Spinal cord (tissue), 9 donors: ENCODE measurements at regions not wholly inside any gene's neighbourhood (a gene's known extent, or its start where the extent isn't known, plus 50 kb on each side); places are given as distances from the start of the nearest gene placed in this dataset.

Experiments used
- DNase-seq, 6 donors: peaks; one replicate each; pipeline versions ENCODE4 v3.0.0 to v3.0.0-alpha.2; 2013 to 2015; ENCODE audit warnings: low spot score in 6 of 6, low read depth in 4 of 6
- H3K27ac ChIP-seq: one replicate; pipeline ENCODE4 v1.5.1; 2013; ENCODE audit warnings: low read depth, low read length, control low read depth
- H3K27me3 ChIP-seq: one replicate; pipeline ENCODE4 v1.6.1; 2013; ENCODE audit warnings: low read length; ENCODE audit not compliant: control insufficient read depth, insufficient read depth
- H3K36me3 ChIP-seq: one replicate; pipeline ENCODE4 v1.6.1; 2013; ENCODE audit warnings: low read length; ENCODE audit not compliant: control insufficient read depth, insufficient read depth
- H3K4me1 ChIP-seq: one replicate; pipeline ENCODE4 v1.6.1; 2013; ENCODE audit warnings: low read length; ENCODE audit not compliant: control insufficient read depth, insufficient read depth
- H3K4me3 ChIP-seq: one replicate; pipeline ENCODE4 v1.5.1; 2013; ENCODE audit warnings: low read depth, low read length, control low read depth
- H3K9me3 ChIP-seq: one replicate; pipeline ENCODE4 v1.6.1; 2013; ENCODE audit warnings: low read length; ENCODE audit not compliant: control insufficient read depth, insufficient read depth
- WGBS: methylation state at CpG from one replicate; pipeline ENCODE4 v1.1.5; 2013; ENCODE audit warnings: missing lambda C conversion rate; ENCODE audit not compliant: insufficient coverage; 5-methylcytosine and 5-hydroxymethylcytosine counted together
- donor health status: healthy.

- no peak overlapping the region for H3K4me3 ChIP-seq
- H3K27ac ChIP-seq: peak overlapping the region; percentile 87
- peaks cover 3% of the 10 kb centered on the region for H3K9me3 ChIP-seq
- peaks cover 13% of the 10 kb centered on the region for H3K4me1 ChIP-seq
- 61% methylated on average over 4 of the region's 9 CpGs for WGBS
- no peaks in the 10 kb centered on the region for H3K36me3 ChIP-seq
- no peaks in the 10 kb centered on the region for H3K27me3 ChIP-seq
- DNase-seq: no peak
Measured at GRCh38 chr9:673264-673965, 168.1 kb upstream of the DMRT1 start.

- H3K27ac ChIP-seq: peak overlapping the region; percentile 87
- H3K27me3 ChIP-seq: no peaks in the 10 kb centered on the region
- peaks cover 13% of the 10 kb centered on the region for H3K4me1 ChIP-seq
- H3K36me3 ChIP-seq: no peaks in the 10 kb centered on the region
- no peak overlapping the region for H3K4me3 ChIP-seq
- peak in 2 of 6 donors; percentile 60 to 72 for DNase-seq
- no CpG with 5 or more reads among the region's 3 CpGs for WGBS
- peaks cover 3% of the 10 kb centered on the region for H3K9me3 ChIP-seq
Measured at GRCh38 chr9:673966-674526, 167.5 kb upstream of the DMRT1 start.

DNA sequence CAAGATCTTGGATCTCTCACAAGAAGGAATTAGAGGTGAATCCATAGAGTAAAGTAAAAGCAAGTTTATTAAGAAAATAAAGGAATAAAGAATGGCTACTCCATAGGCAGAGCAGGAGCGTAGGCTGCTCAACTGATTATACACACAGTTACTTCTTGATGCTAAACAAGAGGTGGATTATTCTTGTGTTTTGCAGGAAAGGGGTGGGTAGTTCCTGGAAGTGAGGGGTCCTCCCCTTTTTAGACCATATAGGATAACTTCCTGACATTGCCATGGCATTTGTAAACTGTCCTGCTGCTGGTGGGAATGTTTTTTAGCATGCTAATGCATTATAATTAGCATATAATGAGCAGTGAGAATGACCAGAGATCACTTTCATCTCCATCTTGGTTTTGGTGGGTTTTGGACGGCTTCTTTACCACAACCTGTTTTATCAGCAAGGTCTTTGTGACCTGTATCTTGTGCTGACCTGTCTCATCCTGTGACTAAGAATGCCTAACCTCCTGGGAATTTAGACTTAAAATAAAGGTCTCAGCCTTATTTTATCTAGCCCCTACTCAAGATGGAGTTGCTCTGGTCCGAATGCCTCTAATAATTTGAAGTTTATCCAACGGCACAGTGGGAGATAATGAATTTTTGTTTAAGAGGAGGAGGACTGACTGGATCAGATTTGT, 165.7 kb upstream of the DMRT1 start:
- Histone ChIP-seq H3K4me3 (no peak overlapping the region), H3K27me3 (no peaks in the 10 kb centered on the region), H3K36me3 (no peaks in the 10 kb centered on the region), H3K4me1 (peaks cover 13% of the 10 kb centered on the region), H3K9me3 (no peaks in the 10 kb centered on the region), H3K27ac (no peak overlapping the region)
- DNase-seq: no peak
- 67% methylated on average over 1 of the region's 4 CpGs for WGBS

DNA sequence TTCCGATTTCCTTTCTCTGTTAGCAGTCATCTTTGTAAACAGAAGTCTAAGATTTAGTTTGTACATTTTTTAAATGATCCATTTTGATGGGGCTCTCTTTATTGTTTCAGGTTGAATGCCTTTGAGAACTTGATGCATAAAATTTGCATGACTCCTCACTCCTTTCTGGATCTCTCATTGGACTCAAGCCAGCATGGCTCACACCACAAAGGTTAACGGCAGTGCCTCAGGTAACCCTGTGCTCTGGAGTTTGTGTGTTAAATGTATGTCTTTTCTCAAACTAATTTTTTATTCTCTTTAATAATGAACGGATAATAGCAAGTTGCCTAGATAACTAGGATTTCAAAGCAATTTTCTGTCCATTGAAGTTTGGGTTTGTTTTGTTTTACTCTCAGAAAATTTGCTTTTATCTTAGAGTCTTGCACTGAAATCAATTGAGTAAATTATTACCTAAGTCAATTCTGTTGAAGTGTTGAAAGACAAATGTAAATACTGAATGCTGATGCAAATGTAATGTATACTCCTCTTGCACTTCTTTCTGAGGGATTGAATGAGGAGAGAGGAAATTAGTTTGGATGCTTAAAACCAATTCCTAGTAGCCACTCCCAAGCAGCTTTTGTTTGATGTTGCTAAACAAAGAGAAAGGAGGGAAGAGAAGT, 164.6 kb upstream of the DMRT1 start:
- no CpG with 5 or more reads among the region's 3 CpGs for WGBS
- H3K4me1 ChIP-seq: peaks cover 10% of the 10 kb centered on the region
- no peak for DNase-seq
- H3K36me3 ChIP-seq: no peaks in the 10 kb centered on the region
- H3K4me3 ChIP-seq: no peak overlapping the region
- H3K27ac ChIP-seq: peak overlapping the region; percentile 49
- no peaks in the 10 kb centered on the region for H3K9me3 ChIP-seq
- no peaks in the 10 kb centered on the region for H3K27me3 ChIP-seq

GRCh38 chr9:677461-678097, 163.9 kb upstream of the DMRT1 start:
- peak overlapping the region; percentile 49 for H3K27ac ChIP-seq
- H3K4me1 ChIP-seq: peaks cover 9% of the 10 kb centered on the region
- 57% methylated on average over 5 of the region's 11 CpGs for WGBS

GRCh38 chr9:678897-679296, 162.6 kb upstream of the DMRT1 start:
- no peaks in the 10 kb centered on the region for H3K27me3 ChIP-seq
- no peaks in the 10 kb centered on the region for H3K36me3 ChIP-seq
- WGBS: no CpG with 5 or more reads among the region's 1 CpG
- peaks cover 9% of the 10 kb centered on the region for H3K4me1 ChIP-seq
- no peak overlapping the region for H3K4me3 ChIP-seq
- no peak for DNase-seq
- H3K27ac ChIP-seq: no peak overlapping the region
- no peaks in the 10 kb centered on the region for H3K9me3 ChIP-seq

More at GRCh38 chr9:677461-678097, 163.9 kb upstream of the DMRT1 start:
- Histone ChIP-seq H3K9me3 (no peaks in the 10 kb centered on the region), H3K27me3 (no peaks in the 10 kb centered on the region), H3K4me3 (no peak overlapping the region), H3K36me3 (no peaks in the 10 kb centered on the region)
- DNase-seq: peak in 1 of 6 donors; percentile 53

DNA sequence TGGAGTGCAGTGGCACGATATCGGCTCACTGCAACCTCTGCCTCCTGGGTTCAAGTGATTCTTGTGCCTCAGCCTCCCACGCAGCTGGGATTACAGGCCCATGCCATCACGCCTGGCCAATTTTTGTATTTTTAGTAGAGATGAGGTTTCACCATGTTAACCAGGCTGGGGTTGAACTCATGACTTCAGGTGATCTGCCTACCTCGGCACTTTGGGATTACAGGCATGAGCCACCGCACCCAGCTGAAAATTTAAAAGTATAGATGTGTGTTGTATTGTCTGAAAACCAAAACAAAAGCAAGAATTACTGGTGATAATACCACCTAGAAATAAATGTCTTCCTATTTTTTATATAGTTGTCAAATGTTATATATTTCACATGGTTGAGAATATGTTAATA, 162.0 kb upstream of the DMRT1 start:
- 98% methylated on average over 4 of the region's 6 CpGs for WGBS
- no peaks in the 10 kb centered on the region for H3K27me3 ChIP-seq
- H3K4me1 ChIP-seq: peaks cover 8% of the 10 kb centered on the region
- no peaks in the 10 kb centered on the region for H3K36me3 ChIP-seq
- no peak overlapping the region for H3K4me3 ChIP-seq
- H3K9me3 ChIP-seq: no peaks in the 10 kb centered on the region
- no peak for DNase-seq
- H3K27ac ChIP-seq: no peak overlapping the region

GRCh38 chr9:680106-680505, 161.4 kb upstream of the DMRT1 start:
- no peak overlapping the region for H3K27ac ChIP-seq
- no peaks in the 10 kb centered on the region for H3K27me3 ChIP-seq
- H3K4me1 ChIP-seq: peaks cover 5% of the 10 kb centered on the region
- WGBS: 38% methylated on average over 1 of the region's 5 CpGs
- H3K9me3 ChIP-seq: no peaks in the 10 kb centered on the region
- no peaks in the 10 kb centered on the region for H3K36me3 ChIP-seq
- no peak for DNase-seq
- no peak overlapping the region for H3K4me3 ChIP-seq

GRCh38 chr9:682633-683508, 158.6 kb upstream of the DMRT1 start:
- no peaks in the 10 kb centered on the region for H3K9me3 ChIP-seq
- no peak for DNase-seq
- peaks cover 11% of the 10 kb centered on the region for H3K4me1 ChIP-seq
- no peaks in the 10 kb centered on the region for H3K27me3 ChIP-seq
- 70% methylated on average over 11 of the region's 12 CpGs for WGBS
- H3K27ac ChIP-seq: peak overlapping the region; percentile 48
- no peaks in the 10 kb centered on the region for H3K36me3 ChIP-seq
- no peak overlapping the region for H3K4me3 ChIP-seq
